Astrocyte (in vitro differentiated cells and primary cell): ENCODE measurements at regions not wholly inside any gene's neighbourhood (a gene's known extent, or its start where the extent isn't known, plus 50 kb on each side); places are given as distances from the start of the nearest gene placed in this dataset.

Experiments used
- EZH2 ChIP-seq: IDR thresholded peaks from 2 replicates; pipeline ENCODE4 v1.6.1; 2012; ENCODE audit warnings: mild to moderate bottlenecking, low read length, inconsistent platforms; ENCODE audit not compliant: insufficient read depth
- TF ChIP-seq, protein P1 (sequence below): IDR thresholded peaks from 2 replicates; pipeline ENCODE4 v1.5.1; 2011; ENCODE audit warnings: low read depth, mild to moderate bottlenecking, inconsistent platforms, low read length, moderate library complexity; ENCODE audit not compliant: insufficient read depth

DNA sequence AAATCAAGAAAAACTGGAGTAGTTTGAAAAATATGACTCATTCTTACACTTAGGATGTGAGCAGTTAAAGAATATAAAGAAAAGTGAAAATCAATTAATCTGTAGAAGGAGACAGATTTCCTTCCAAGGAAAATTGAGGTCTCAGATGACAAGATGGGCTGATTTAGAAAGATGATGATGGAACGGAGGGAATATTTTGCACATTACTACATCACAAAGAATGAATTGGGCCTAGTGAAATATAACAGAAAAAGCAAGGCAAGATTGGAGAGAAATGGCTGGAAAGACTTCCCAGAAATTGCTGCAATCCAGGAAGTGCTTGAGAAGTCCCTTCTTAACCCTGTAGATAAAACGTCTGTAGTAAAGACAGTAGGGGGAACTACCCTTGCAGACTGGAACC, 169.1 kb upstream of the SYT6 start:
- TF ChIP-seq, protein P1, sequence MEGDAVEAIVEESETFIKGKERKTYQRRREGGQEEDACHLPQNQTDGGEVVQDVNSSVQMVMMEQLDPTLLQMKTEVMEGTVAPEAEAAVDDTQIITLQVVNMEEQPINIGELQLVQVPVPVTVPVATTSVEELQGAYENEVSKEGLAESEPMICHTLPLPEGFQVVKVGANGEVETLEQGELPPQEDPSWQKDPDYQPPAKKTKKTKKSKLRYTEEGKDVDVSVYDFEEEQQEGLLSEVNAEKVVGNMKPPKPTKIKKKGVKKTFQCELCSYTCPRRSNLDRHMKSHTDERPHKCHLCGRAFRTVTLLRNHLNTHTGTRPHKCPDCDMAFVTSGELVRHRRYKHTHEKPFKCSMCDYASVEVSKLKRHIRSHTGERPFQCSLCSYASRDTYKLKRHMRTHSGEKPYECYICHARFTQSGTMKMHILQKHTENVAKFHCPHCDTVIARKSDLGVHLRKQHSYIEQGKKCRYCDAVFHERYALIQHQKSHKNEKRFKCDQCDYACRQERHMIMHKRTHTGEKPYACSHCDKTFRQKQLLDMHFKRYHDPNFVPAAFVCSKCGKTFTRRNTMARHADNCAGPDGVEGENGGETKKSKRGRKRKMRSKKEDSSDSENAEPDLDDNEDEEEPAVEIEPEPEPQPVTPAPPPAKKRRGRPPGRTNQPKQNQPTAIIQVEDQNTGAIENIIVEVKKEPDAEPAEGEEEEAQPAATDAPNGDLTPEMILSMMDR, result no peak
- TF ChIP-seq EZH2, result no peak
